ENCODE measurements at regions not wholly inside any gene's neighbourhood (a gene's known extent, or its start where the extent isn't known, plus 50 kb on each side); places are given as distances from the start of the nearest gene placed in this dataset.

- TF ChIP-seq CTCF (IDR thresholded peaks at IDR 0.05 in 8 of 11, conservative IDR thresholded peaks at IDR 0.05 in 3 of 11) (no peak), POLR2AphosphoS5 (IDR thresholded peaks at IDR 0.05) (no peak), POLR2A (IDR thresholded peaks at IDR 0.05) (no peak)
Observed at GRCh38 chr11:45752106-45752505, 52.8 kb upstream of the SLC35C1 start.
